RKO (cell line): ENCODE measurements at regions not wholly inside any gene's neighbourhood (a gene's known extent, or its start where the extent isn't known, plus 50 kb on each side); places are given as distances from the start of the nearest gene placed in this dataset.

ENCODE experiments used
- DNase-seq: peaks from one replicate; pipeline ENCODE4 v3.0.0-alpha.2; 2016; ENCODE audit warnings: low spot score

DNA sequence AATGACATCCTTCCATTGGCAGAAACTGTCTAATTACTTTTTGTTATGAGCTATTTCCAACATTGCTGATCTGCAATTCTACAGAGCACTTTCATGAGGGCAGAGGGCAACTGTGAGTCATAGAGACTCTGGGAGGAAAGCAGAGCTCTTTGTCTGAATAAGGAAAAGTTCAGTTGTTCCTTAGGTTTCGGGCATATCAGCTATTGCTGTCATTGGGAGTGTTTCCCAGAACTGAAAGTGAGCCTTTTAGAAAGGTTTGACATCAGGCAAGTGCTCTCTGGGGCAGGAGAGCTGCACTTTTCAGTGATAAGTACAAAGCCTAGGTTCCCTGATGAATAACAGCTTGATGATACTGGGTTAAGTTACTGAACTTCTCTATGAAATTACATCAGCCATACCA lies 119.2 kb upstream of the EDNRA start:
- DNase-seq: peak; percentile 11

DNA sequence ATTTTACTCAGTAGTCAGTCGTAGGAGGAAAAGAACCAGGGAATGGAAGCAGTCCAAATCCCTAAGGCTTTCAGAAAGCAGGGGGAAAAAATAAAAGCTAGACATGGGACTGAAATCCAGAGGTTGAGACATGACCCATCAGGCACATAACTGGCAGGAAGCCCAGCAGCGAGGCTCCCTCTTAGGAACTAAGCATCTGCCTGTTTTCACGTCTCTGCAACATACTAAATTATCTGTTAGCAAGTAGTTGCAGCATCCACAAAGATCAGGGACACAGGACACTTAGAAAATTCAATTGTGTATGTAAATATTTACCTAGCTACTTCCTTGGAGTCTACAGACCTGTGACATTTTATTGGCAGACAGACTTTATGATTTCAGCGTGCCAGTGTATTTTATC lies 118.0 kb upstream of the EDNRA start:
- DNase-seq: no peak

DNA sequence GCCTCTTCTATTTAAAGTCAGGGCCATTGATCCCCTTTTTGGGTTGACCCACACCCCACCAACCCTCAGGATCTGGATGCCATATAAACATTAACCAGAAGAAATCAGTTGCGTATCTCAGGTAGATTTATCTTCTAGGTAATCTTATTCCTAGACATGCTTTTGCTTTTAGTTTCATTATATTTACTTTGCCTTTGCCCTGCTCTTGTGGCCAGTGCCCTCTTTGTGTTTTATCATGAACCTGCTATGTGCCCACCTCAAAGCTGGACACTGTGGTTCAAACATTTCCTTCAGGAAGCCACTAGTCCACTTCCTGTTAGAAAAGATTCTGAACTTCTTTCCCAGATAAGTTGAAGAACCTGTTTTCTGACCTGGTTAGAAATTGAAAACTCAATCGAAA lies 117.4 kb upstream of the EDNRA start:
- DNase-seq: no peak

DNA sequence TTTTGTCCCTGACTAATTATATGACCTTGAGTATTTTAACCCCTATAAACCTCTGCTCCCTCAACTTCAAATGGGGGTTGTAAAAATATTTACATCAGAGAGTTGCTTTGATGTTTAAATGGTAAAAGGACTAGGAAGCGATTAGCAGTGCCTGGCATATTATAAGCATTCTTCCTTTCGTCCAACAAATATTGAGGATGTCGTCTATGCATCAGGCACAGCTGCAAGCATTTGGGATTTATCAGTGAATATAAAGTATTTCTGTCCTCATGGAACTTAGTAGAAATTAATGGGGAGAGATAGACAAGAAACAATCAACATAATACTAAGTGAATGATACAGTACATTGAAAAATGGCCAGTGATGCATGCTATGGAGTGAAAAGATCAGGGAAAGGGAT lies 115.5 kb upstream of the EDNRA start:
- DNase-seq: no peak

DNA sequence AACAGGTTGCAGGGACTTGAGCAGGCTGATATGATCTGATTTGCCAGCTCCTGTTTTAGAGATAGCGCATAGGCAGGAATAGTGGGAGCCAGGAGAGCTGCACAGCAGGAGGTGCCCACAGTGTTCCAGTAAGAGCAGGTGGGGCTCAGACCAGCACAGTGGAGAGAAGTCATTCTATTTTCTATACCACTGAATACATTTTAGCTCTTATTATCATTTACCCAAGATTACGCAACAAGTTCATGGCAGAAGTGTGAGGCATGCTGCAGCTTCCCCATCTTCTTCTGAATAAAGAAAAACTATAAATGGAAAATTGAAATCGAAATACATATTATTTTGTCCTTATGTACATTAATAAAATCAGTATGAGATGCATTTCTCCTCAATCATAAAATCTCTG lies 114.7 kb upstream of the EDNRA start:
- no peak for DNase-seq

DNA sequence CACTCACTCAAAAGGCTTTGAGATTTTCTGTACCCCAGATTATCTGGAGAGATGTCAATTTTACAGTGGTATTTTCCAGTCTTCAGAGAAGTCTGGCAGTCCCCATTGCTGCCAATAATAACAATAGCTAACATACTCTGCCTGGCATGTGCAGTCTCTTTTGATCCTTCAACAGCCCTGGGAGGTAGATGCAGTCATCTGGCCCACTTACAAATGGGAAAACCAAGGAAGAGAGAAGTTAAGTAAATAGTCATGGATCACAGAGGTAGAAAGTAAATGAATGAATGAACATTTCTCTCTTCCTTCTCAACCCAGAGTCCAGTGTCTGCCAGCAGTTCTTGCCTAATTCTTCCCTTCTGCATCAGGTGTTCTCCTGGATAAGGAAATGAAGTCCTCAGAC lies 113.0 kb upstream of the EDNRA start:
- no peak for DNase-seq

DNA sequence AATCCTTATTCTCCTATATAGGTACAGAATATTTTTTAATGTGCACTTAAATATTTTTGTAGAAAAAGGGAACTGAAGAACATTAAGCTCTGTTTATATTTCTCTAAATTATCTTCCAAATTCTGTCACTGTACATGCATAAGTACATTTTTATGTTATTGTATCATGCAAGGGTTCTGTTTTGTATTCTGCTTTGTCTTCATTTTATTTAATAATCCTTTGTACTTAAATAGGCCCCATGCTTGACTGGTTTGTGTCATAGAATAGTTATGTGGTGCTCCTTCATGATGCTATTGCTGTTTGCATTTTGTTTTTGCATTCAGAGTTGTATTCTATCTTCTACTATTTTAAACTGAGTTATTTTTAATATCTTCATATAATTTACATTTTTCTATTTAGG lies 111.9 kb upstream of the EDNRA start:
- DNase-seq: no peak

DNA sequence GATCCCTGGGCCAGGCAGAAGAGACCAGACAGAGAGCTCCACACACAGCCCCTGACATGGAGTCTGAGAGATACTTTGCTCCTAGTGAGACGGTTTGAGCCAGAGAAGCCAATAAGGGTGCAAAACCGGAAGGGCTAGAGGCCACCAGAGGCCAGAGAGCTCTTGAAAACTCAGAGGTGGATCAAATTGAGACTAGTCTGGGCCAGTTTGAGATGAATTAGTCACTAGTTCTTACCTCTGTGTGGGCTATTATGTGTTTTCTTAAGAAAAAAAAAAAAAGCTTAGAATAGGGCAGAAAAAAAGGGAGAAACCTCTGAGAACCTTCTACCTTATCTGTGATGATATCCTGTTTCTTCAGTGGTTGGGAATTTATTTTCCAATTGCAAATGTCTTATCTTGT lies 110.4 kb upstream of the EDNRA start:
- no peak for DNase-seq

DNA sequence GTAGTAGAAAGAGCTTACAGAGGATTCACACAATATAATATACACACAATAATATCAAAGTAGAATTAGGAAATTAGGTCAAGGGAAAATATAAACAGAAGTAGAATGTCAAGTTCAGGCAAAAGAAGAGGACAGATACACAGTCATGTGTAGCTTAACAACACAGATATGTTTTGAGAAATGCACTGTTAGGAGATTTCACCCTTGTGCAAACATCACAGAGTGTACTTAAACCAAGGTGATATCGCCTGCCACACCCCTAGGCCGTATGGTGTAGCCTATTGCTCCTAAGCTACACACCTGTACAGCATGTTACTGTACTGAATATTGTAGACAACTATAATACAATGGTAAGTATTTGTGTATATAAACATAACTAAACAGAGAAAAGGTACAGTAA lies 110.0 kb upstream of the EDNRA start:
- DNase-seq: no peak

DNA sequence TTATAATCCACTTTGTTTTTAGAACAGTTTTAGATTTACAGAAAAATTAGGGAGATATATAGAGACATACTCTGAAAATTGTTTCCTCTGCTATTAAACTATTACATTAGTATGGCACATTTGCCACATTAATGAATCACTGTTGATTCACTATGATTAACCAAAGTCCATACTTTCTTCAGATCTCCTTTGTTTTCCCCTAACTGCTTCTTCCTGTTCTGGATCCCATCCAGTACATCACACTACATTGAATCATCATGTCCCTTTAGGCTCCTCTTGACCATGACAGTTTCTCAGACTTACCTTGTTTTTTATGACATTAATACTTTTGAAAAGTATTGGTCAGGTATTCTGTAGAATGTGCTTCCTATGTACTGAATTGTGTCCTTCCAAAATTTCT lies 109.2 kb upstream of the EDNRA start:
- peak; percentile 45 for DNase-seq

DNA sequence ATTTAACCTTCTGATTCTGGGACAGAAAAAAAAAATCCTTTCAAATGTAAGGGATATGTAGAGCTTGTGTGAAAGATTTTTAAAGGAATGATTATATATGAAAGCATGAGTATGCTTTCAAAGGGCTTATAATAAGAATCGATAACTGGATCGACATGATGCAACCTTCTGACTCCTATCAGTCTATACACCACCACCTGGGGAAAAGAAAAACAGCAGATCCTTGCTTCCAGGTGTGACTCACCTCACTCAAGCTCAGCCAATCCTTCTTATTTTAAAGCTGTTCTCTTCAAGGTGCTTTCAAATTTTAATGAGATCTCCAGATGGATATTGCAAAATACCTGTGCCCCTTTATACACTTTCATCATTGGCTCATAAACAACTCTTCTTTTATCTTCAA lies 102.1 kb upstream of the EDNRA start:
- DNase-seq: no peak

DNA sequence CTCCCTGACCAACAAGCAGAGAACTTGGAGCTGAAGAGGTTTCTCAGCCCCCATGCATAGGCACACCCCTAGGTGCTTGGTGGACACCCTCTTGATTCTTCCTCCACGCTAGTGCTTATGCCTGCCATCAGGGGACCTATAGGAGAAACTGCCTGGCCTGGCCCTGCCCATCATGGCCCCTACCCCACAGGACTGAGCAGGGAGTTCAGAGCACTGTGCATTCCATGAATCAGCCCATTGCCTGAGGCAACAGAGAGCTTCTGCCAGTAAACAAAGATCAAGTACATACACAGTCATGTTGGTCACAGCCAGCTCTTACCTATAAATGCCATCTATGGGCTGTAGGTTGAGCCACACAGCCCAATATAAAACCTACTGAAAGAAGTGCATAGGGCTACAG lies 99.1 kb upstream of the EDNRA start:
- DNase-seq: no peak

DNA sequence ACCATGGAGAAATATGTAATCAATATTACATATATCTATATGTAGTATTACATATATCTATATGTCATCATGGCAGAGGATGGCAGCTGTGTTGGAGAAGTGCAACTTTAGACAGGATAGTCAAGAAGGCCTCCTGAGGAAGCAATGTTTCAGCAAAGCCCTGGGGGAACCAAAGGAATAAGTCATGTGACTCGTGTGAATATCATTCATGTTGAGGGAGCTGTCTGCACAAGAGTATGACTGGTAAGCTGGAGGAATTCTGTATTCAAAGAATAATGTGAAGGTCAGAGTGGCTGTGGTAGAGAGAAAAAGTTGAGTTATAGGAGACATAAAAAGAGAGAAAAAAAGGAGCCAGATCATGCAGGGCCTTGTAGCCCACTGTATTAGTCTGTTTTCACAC lies 92.9 kb upstream of the EDNRA start:
- no peak for DNase-seq

DNA sequence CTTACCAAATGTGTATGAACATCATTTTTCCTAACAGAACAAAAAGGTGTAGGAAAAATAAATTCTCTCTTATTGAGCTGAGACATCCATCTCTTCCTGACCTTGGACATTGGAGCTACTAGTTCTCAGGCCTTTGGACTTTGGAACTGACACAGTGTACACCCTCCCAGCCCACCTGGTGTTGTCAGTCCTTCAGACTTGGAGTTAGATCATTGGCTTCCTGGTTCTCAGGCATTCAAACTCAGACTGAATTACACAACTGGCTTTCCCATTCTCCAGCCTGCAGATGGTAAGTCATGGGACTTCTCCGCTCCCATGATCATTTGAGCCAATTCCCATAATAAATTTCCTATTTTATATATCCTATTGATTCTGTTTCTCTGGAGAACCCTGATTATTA lies 84.8 kb upstream of the EDNRA start:
- DNase-seq: no peak

DNA sequence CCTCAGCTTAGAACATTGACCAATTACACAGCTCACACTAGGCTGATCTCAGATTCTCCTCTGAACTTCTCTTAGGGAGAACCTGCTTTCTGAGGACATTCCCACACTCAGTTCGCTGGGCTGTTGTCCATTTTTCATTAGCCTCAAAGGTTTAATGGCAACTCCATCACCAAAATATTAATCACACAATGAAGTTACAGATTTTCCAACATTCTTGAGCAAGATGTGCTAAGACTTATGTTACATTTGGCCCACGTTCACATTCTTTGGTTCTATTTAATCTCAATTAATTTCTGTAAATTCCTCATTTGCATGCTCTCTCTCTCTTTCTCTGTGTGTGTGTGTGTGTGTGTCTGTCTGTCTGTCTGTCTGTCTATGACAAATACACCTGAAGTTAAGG lies 82.3 kb upstream of the EDNRA start:
- no peak for DNase-seq

DNA sequence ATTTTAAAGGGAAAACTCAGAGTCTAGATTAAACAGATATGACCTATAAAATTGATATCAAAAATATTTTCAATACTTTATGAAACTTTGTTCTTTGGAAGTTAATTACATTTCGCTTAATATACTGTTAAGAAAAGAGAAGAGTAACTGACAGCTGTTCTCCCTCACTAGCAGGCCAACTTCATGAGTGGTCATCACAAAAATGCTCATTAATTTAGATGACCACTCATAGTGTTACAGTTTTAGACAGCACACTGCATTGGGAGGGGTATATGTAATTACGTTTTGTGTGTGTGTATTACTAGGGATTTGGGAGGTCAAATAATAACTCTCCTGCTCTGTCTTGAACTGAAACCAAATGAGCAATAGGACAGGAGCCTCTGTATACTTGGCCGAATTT lies 80.2 kb upstream of the EDNRA start:
- no peak for DNase-seq

DNA sequence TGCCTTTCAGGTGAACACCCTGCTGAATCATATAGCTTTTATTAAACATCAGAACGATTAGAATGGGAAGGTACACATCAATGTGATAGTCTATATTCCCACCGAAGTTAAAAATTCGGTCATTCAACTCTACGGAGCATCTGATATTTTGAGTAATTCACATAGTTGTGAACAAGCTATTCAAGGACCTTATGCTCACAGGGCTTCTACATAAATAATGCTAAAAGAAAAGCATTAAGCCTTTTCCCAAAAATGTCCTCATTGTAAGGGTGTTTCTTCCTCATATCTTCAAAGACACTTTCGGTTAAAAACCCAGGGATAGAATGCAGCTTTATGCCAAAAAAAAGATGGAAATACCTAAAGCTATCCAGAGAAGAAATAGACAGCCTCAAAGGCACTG lies 79.7 kb upstream of the EDNRA start:
- DNase-seq: no peak

DNA sequence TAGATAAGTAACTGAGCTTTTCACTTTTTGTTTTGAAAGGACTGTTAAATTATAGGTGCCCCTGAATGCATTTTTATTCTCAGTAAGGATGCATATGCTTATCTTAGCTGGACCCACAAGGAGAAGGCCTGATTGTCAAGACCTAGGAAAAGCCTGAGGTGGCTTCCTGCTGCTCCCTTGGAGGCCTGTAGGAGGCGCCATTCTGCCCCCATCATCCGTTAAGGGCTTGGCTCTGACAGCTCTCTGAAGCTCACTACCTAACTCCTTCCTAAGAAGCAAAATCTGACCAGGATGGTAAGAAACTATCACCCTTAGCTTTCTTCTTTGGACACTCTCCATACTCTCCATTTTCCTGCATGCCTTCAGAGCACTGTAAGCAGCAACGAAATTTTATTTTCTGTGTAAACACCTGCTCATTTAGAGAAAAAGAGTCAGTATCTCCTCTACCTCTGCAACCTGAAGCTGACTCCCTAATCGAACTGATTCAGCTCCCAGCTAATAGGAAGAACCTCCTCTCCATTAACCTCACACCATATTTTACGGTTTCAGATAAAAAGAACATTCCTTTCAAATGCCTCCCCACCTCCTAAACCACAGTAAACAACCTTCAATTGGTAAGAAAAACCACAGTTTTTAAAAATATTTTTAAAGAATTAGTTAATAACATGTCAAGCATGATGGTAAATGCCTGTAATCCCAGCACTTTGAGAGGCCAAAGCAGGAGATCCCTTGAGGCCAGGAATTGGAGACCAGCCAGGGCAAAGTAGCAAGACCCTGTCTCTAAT lies 73.4 kb upstream of the EDNRA start:
- no peak for DNase-seq

DNA sequence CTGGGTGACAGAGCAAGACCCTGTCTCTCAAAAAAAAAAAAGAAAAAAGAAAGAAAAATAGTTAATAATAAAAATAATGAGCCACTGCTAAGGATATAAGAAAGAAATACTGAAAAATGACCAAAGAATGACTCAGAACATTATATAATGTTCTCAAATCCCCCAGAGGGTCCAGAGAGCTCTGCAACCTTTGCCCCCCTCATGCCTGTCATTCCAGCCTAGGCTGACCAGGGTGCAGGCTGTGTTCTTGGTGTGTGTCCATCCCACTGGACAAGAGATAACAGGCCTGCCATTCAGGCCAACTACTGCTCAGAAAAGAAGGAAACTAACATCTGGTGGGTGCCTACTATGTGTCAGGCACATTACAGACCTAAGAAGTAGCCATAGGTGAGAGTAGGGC lies 72.7 kb upstream of the EDNRA start:
- DNase-seq: no peak

DNA sequence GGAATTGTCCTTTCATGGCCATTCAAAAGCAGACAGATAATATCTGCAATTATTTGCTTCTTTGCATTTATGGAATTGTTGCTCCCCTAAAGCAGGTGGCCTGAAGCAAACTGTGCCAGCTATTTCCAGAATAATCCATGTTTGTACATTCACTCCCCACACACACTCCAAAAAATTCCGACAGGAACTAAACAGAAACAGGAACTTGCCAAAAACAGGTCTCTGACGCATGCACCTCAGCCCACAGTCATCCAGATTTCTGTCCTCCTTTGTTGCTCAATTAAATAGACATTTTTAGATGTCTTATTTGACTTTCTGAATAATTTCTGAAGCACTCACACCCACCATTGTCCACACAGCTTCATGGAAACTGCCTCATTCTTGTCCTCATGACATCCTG lies 71.5 kb upstream of the EDNRA start:
- no peak for DNase-seq

DNA sequence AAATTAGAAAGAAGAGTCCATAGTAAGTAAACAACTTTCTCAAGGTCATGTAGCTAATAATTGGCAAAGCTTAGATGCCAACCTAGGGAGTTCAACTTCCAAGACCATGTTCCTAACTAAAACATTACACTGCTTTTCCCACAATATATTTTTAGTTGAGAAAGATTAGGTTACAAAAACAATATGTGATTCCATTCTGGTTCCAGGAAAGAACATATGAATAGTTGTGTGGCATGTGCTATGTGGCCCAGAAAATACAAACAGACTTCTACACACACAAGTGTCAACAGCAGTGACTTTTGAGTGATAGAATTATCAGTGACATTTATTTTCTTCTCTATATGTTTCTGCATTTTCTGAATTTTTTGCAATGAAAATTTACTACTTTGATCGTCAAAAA lies 62.7 kb upstream of the EDNRA start:
- DNase-seq: no peak

DNA sequence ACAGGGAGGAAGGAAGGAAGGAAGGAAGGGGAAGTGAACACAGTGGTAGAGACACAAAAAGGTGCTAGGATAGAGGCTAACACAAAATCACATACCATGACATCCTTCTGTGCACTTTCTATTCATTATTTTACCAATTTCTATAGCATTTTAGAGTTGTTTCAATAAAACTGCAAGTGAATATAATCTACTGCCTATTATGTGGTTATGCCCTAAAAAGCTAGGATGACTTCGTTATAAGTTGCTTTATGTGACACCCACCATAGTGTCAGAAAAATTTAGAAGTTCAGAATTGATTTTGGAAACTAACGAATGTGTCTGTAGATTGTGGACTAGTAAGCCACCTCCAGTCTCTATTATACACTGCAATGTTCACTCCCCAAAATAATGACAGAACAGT lies 59.4 kb upstream of the EDNRA start:
- DNase-seq: no peak

DNA sequence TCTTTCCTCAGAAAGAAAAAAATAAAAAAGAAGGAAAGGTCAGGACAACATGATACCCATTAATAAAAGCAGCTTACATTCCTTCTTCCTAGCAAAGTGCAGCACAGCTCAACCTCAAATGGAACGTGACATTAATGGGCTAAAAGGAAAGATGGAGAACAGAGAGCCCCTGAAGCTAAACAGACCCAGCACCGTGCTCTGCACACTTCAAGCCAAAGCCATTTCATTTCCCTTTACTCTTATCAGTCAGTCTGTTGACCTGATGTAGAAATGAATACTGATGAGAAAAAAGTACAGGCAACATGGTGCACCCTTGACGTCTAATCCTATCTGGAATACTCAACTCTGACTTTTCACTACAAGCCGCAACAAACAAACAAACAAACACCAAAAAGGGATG lies 57.7 kb upstream of the EDNRA start:
- DNase-seq: no peak

DNA sequence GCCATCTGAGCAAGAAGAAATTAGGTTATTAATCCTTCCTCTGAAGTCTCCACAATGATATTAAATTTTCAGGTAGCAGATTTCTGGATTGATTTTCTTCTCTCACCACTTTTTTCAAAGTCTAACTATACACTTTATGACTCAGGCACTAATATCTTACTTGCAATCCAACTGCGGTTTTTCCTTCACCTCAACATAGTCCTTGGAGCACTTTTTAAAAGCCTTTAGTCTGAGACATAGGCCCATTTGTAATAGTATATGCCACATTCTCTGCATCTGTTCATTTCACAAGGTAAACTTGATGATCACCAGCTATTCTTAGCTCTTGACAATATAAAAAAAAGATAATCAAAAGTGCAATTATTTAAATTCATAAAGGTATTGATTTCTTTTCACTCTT lies 55.9 kb upstream of the EDNRA start:
- no peak for DNase-seq

DNA sequence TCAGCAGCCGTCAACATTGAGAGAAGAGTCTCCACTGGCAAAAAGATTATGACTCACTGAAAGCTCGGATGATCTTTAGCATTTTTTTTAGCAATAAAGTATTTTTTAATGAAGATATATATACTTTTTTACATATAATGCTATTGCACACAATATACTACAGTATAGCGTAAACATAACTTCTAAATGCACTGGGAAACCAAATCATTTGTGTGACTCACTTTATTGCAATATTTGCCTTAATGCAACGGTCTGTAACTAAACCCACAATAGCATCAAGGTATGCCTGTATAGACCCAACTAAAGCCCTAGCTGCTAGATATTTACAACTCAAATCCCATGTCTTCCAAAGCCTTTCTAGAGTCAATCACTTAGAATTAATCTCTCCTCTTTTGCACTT lies 52.3 kb upstream of the EDNRA start:
- DNase-seq: no peak
